DOHH2 (cell line): ENCODE measurements at regions not wholly inside any gene's neighbourhood (a gene's known extent, or its start where the extent isn't known, plus 50 kb on each side); places are given as distances from the start of the nearest gene placed in this dataset.

Experiments
- H3F3A ChIP-seq: fragments of 200-600 bp; sonication (generic), shearing (Covaris generic); 2 replicates; pipeline ENCODE4 v1.6.0; 2016; ENCODE audit warnings: antibody characterized with exemption, mild to moderate bottlenecking; ENCODE audit not compliant: control insufficient read depth, insufficient read depth
- H3K27ac ChIP-seq: fragments of 200-600 bp; sonication (generic); 2 replicates; pipeline ENCODE4 v1.5.1; 2014; ENCODE audit warnings: low read depth, mild to moderate bottlenecking, low read length, moderate library complexity
- H3K27me3 ChIP-seq: fragments of 200-600 bp; sonication (generic); 2 replicates; pipeline ENCODE4 v1.6.1; 2014; ENCODE audit warnings: mild to moderate bottlenecking, low read length, mixed read lengths; ENCODE audit not compliant: control insufficient read depth
- H3K36me3 ChIP-seq: fragments of 200-600 bp; sonication (generic); 2 replicates; pipeline ENCODE4 v1.6.1; 2014; ENCODE audit warnings: mild to moderate bottlenecking, low read length, moderate library complexity, mixed read lengths; ENCODE audit not compliant: control insufficient read depth
- H3K4me1 ChIP-seq: fragments of 200-600 bp; sonication (generic); 2 replicates; pipeline ENCODE4 v1.6.1; 2014; ENCODE audit warnings: mild to moderate bottlenecking, low read length, mixed read lengths; ENCODE audit not compliant: control insufficient read depth
- H3K4me2 ChIP-seq: fragments of 200-600 bp; sonication (generic); 2 replicates; pipeline ENCODE4 v1.6.0; 2014; ENCODE audit warnings: mild to moderate bottlenecking, low read length, moderate library complexity
- H3K4me3 ChIP-seq: fragments of 200-600 bp; sonication (generic); 2 replicates; pipeline ENCODE4 v1.5.1; 2014; ENCODE audit warnings: mild to moderate bottlenecking, low read length, mixed read lengths
- H3K79me2 ChIP-seq: fragments of 200-600 bp; sonication (generic); 2 replicates; pipeline ENCODE4 v1.6.1; 2014; ENCODE audit warnings: mild to moderate bottlenecking, low read length, mixed read lengths; ENCODE audit not compliant: control insufficient read depth
- H3K9me2 ChIP-seq: fragments of 200-600 bp; sonication (generic); replicated peaks from 2 replicates; pipeline ENCODE4 v1.6.1; 2014; ENCODE audit warnings: mild to moderate bottlenecking, low read length, mixed read lengths; ENCODE audit not compliant: control insufficient read depth
- H3K9me3 ChIP-seq: fragments of 200-600 bp; sonication (generic); 2 replicates; pipeline ENCODE4 v1.6.1; 2014; ENCODE audit warnings: antibody characterized with exemption, low read length, mixed read lengths; ENCODE audit not compliant: control insufficient read depth, insufficient read depth
- H4K20me1 ChIP-seq: fragments of 200-600 bp; sonication (generic); 2 replicates; pipeline ENCODE4 v1.6.0; 2014; ENCODE audit warnings: low read depth, mild to moderate bottlenecking, antibody characterized with exemption, low read length, moderate library complexity; ENCODE audit not compliant: control insufficient read depth, insufficient read depth
- CTCF ChIP-seq: fragments of 200-600 bp; sonication (generic); IDR thresholded peaks from one replicate; pipeline ENCODE4 v1.5.1; 2014; ENCODE audit warnings: antibody characterized with exemption, mild to moderate bottlenecking, low read depth, low read length; ENCODE audit not compliant: poor library complexity, severe bottlenecking
- EZH2phosphoT487 ChIP-seq: fragments of 200-600 bp; sonication (generic); IDR thresholded peaks from 2 replicates; pipeline ENCODE4 v1.6.1; 2017; ENCODE audit warnings: borderline replicate concordance, mild to moderate bottlenecking, antibody characterized with exemption, low read length, moderate library complexity, mixed read lengths

GRCh38 chr1:105368446-105368845, 1618.7 kb downstream of the AMY1C start:
- no peak overlapping the region for H3K27ac ChIP-seq
- no peaks in the 10 kb centered on the region for H3K79me2 ChIP-seq
- H3K4me3 ChIP-seq, result no peak overlapping the region
- H3K36me3 ChIP-seq, result no peaks in the 10 kb centered on the region
- H3K4me1 ChIP-seq, result no peaks in the 10 kb centered on the region
- H4K20me1 ChIP-seq, result no peaks in the 10 kb centered on the region
- H3F3A ChIP-seq, result no peaks in the 10 kb centered on the region
- no peaks in the 10 kb centered on the region for H3K9me2 ChIP-seq
- H3K27me3 ChIP-seq, result no peaks in the 10 kb centered on the region
- no peak for TF ChIP-seq EZH2phosphoT487
- TF ChIP-seq CTCF, result no peak
- no peak overlapping the region for H3K4me2 ChIP-seq
- H3K9me3 ChIP-seq, result no peaks in the 10 kb centered on the region

- no peaks in the 10 kb centered on the region for H4K20me1 ChIP-seq
- H3K79me2 ChIP-seq, result no peaks in the 10 kb centered on the region
- H3K36me3 ChIP-seq, result no peaks in the 10 kb centered on the region
- H3K4me2 ChIP-seq, result no peak overlapping the region
- H3K9me2 ChIP-seq, result no peaks in the 10 kb centered on the region; the same call in 1 of the 2 replicates
- H3K27ac ChIP-seq, result no peak overlapping the region
- H3K4me1 ChIP-seq, result no peaks in the 10 kb centered on the region
- H3F3A ChIP-seq, result no peaks in the 10 kb centered on the region
- H3K4me3 ChIP-seq, result no peak overlapping the region
- no peaks in the 10 kb centered on the region for H3K9me3 ChIP-seq
- H3K27me3 ChIP-seq, result no peaks in the 10 kb centered on the region
- TF ChIP-seq CTCF (no peak), EZH2phosphoT487 (no peak)
Measured at GRCh38 chr1:105373681-105374080, 1624.0 kb downstream of the AMY1C start.

- Histone ChIP-seq H3K4me1 (no peaks in the 10 kb centered on the region), H3F3A (no peaks in the 10 kb centered on the region), H3K79me2 (no peaks in the 10 kb centered on the region), H4K20me1 (no peaks in the 10 kb centered on the region), H3K27me3 (no peaks in the 10 kb centered on the region), H3K36me3 (no peaks in the 10 kb centered on the region), H3K4me2 (no peak overlapping the region), H3K4me3 (no peak overlapping the region), H3K27ac (no peak overlapping the region), H3K9me3 (no peaks in the 10 kb centered on the region), H3K9me2 (no peaks in the 10 kb centered on the region)
- no peak for TF ChIP-seq CTCF
- TF ChIP-seq EZH2phosphoT487, result no peak
Measured at GRCh38 chr1:105386489-105386888, 1636.8 kb downstream of the AMY1C start.

DNA sequence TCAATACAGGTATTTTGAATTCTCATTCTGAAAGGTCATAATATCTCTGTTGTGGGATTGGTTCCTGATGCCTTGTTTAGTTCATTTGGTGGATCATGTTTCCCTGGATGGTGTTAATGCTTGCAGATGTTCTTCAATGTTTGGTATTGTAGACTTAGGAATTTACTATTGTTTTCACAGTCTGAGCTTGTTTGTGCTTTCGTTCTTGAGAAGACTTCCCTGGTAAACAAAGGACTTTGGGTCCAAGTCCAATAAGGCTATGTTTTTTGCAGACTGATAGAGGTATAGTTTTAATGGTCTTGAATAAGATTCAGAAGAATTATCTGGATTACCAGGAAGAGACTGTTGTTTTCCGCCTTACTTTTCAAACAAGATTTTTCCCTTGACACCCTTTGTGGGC, 1646.3 kb downstream of the AMY1C start:
- Histone ChIP-seq H4K20me1 (no peaks in the 10 kb centered on the region), H3K4me2 (no peak overlapping the region), H3K4me3 (no peak overlapping the region), H3K27ac (no peak overlapping the region), H3K9me2 (no peaks in the 10 kb centered on the region), H3F3A (no peaks in the 10 kb centered on the region), H3K4me1 (no peaks in the 10 kb centered on the region), H3K36me3 (no peaks in the 10 kb centered on the region), H3K27me3 (no peaks in the 10 kb centered on the region), H3K9me3 (no peaks in the 10 kb centered on the region), H3K79me2 (no peaks in the 10 kb centered on the region)
- no peak for TF ChIP-seq CTCF
- no peak for TF ChIP-seq EZH2phosphoT487
